Testis (tissue), 2 donors: ENCODE measurements at regions not wholly inside any gene's neighbourhood (a gene's known extent, or its start where the extent isn't known, plus 50 kb on each side); places are given as distances from the start of the nearest gene placed in this dataset.

Experiments
- CTCF ChIP-seq, 3 experiments: fragments of 450-650 bp in 2 of 3; fragments of 200-600 bp in 1 of 3; sonication (generic) in 1 of 3; IDR thresholded peaks; one replicate each; pipeline ENCODE4 v1.5.1; 2016 to 2019; ENCODE audit warnings: antibody characterized with exemption in 3 of 3, mild to moderate bottlenecking in 2 of 3, moderate library complexity in 1 of 3
- POLR2A ChIP-seq: fragments of 450-650 bp; IDR thresholded peaks from one replicate; pipeline ENCODE4 v1.6.1; 2017; ENCODE audit warnings: antibody characterized with exemption, mild to moderate bottlenecking, moderate library complexity

- TF ChIP-seq CTCF (IDR thresholded peaks at IDR 0.05) (no peak), POLR2A (no peak)
Measured at GRCh38 chr15:87118435-87118834, 1038.8 kb downstream of the AGBL1 start.
